ENCODE measurements at regions not wholly inside any gene's neighbourhood (a gene's known extent, or its start where the extent isn't known, plus 50 kb on each side); places are given as distances from the start of the nearest gene placed in this dataset.

DNA sequence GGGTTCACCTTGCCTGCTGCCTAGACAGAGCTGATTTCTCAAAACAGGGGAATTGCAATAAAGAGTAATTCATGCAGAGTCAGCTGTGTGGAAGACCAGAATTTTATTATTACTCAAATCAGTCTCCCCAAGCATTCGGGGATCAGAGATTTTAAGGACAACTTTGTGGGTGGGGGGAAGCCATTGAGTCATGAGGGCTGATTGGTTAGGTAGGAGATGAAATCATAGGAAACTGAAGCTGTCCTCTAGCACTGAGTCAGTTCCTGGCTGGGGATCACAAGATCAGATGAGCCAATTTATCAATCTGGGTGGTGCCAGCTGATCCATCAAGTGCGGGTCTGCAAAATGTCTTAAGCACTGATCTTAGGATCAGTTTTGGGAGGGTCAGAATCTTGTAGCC lies 159.1 kb upstream of the MAP1B start:
- Histone ChIP-seq H2AFZ (ENCODE audit: low read length) (no peak overlapping the region), H3K4me1 (ENCODE audit: insufficient read depth, low read length, poor library complexity, severe bottlenecking) (no peaks in the 10 kb centered on the region), H3F3A (ENCODE audit: low read depth) (no peaks in the 10 kb centered on the region), H3K9me3 (ENCODE audit: insufficient read depth, low read depth, low read length) (no peaks in the 10 kb centered on the region), H3K36me3 (ENCODE audit: insufficient read depth, low read length) (no peaks in the 10 kb centered on the region), H3K4me2 (ENCODE audit: low read depth, low read length, poor library complexity, severe bottlenecking) (no peak overlapping the region), H3K9ac (ENCODE audit: low read depth, low read length, poor library complexity, severe bottlenecking) (no peak overlapping the region), H4K20me1 (ENCODE audit: insufficient read depth, low read length, poor library complexity, severe bottlenecking) (no peaks in the 10 kb centered on the region), H3K27me3 (ENCODE audit: insufficient read depth, low read length, poor library complexity, severe bottlenecking) (peaks cover 3% of the 10 kb centered on the region), H3K9me2 (replicated peaks; ENCODE audit: low read depth, low read length) (no peaks in the 10 kb centered on the region), H3K79me2 (ENCODE audit: insufficient read depth, low read length) (no peaks in the 10 kb centered on the region), H3K4me3 (ENCODE audit: low read length, poor library complexity, severe bottlenecking) (no peak overlapping the region)
- TF ChIP-seq, protein P1, sequence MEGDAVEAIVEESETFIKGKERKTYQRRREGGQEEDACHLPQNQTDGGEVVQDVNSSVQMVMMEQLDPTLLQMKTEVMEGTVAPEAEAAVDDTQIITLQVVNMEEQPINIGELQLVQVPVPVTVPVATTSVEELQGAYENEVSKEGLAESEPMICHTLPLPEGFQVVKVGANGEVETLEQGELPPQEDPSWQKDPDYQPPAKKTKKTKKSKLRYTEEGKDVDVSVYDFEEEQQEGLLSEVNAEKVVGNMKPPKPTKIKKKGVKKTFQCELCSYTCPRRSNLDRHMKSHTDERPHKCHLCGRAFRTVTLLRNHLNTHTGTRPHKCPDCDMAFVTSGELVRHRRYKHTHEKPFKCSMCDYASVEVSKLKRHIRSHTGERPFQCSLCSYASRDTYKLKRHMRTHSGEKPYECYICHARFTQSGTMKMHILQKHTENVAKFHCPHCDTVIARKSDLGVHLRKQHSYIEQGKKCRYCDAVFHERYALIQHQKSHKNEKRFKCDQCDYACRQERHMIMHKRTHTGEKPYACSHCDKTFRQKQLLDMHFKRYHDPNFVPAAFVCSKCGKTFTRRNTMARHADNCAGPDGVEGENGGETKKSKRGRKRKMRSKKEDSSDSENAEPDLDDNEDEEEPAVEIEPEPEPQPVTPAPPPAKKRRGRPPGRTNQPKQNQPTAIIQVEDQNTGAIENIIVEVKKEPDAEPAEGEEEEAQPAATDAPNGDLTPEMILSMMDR (conservative IDR thresholded peaks at IDR 0.05; ENCODE audit: low read length) = no peak
- no peak for TF ChIP-seq EZH2phosphoT487 (IDR thresholded peaks at IDR 0.05; ENCODE audit: borderline replicate concordance)

DNA sequence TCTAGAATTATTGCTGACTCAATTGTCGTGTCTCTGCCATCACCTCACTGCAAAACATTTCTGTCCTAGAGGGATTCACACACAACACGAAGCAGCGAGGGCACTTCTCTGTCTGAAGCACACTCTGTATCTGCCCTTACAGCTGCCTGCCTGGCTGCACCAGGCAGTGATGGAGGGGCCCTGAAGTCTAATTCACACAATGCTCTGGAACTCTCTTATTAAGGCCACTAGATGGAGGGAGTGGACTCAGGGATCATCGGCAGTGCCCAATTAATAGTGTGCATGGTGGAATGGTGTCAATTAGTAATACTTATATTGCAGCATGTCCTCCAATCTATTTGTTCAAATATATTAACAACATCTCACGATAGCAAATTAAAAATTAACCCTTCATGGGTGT lies 157.5 kb upstream of the MAP1B start:
- Histone ChIP-seq H3K27me3 (ENCODE audit: insufficient read depth, low read length, poor library complexity, severe bottlenecking) (no peaks in the 10 kb centered on the region), H3K4me1 (ENCODE audit: insufficient read depth, low read length, poor library complexity, severe bottlenecking) (no peaks in the 10 kb centered on the region), H3K9me3 (ENCODE audit: insufficient read depth, low read depth, low read length) (no peaks in the 10 kb centered on the region), H3K9me2 (replicated peaks; ENCODE audit: low read depth, low read length) (no peaks in the 10 kb centered on the region), H3K36me3 (ENCODE audit: insufficient read depth, low read length) (no peaks in the 10 kb centered on the region), H3K79me2 (ENCODE audit: insufficient read depth, low read length) (no peaks in the 10 kb centered on the region), H4K20me1 (ENCODE audit: insufficient read depth, low read length, poor library complexity, severe bottlenecking) (no peaks in the 10 kb centered on the region), H3K9ac (ENCODE audit: low read depth, low read length, poor library complexity, severe bottlenecking) (no peak overlapping the region), H3K4me2 (ENCODE audit: low read depth, low read length, poor library complexity, severe bottlenecking) (no peak overlapping the region), H3F3A (ENCODE audit: low read depth) (no peaks in the 10 kb centered on the region), H2AFZ (ENCODE audit: low read length) (no peak overlapping the region), H3K4me3 (ENCODE audit: low read length, poor library complexity, severe bottlenecking) (no peak overlapping the region)
- no peak for TF ChIP-seq EZH2phosphoT487 (IDR thresholded peaks at IDR 0.05; ENCODE audit: borderline replicate concordance)
- TF ChIP-seq, protein P1 (conservative IDR thresholded peaks at IDR 0.05; ENCODE audit: low read length) = no peak

DNA sequence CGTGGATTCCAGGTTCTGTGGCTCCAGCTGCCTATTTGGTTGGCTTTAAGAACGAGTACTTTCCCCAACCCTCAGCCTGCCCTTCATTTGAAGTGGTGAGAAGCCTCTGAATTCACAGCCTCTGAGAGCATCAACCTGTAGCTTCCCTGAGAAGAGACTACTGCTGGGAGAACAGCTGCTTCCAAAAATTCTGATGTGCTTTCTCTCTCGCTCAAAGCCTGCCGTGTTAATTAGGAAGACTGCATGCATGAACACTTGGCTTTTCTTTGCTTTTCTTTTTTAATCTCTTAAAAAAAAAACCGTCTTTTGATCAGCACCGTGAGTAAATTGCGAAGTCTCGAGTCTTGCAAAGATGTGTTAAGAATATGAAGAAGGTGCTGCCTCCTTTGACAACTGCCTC lies 153.4 kb upstream of the MAP1B start:
- Histone ChIP-seq H3K79me2 (ENCODE audit: insufficient read depth, low read length) (no peaks in the 10 kb centered on the region), H3K4me2 (ENCODE audit: low read depth, low read length, poor library complexity, severe bottlenecking) (no peak overlapping the region), H3K4me3 (ENCODE audit: low read length, poor library complexity, severe bottlenecking) (no peak overlapping the region), H4K20me1 (ENCODE audit: insufficient read depth, low read length, poor library complexity, severe bottlenecking) (no peaks in the 10 kb centered on the region), H3K4me1 (ENCODE audit: insufficient read depth, low read length, poor library complexity, severe bottlenecking) (no peaks in the 10 kb centered on the region), H2AFZ (ENCODE audit: low read length) (no peak overlapping the region), H3K9me3 (ENCODE audit: insufficient read depth, low read depth, low read length) (no peaks in the 10 kb centered on the region), H3K36me3 (ENCODE audit: insufficient read depth, low read length) (no peaks in the 10 kb centered on the region), H3K27me3 (ENCODE audit: insufficient read depth, low read length, poor library complexity, severe bottlenecking) (no peaks in the 10 kb centered on the region), H3K9me2 (replicated peaks; ENCODE audit: low read depth, low read length) (no peaks in the 10 kb centered on the region), H3K9ac (ENCODE audit: low read depth, low read length, poor library complexity, severe bottlenecking) (no peak overlapping the region), H3F3A (ENCODE audit: low read depth) (no peaks in the 10 kb centered on the region)
- TF ChIP-seq, protein P1 (conservative IDR thresholded peaks at IDR 0.05; ENCODE audit: low read length) = no peak
- no peak for TF ChIP-seq EZH2phosphoT487 (IDR thresholded peaks at IDR 0.05; ENCODE audit: borderline replicate concordance)

Measured in Loucy (cell line).